Activated T-cell treated with anti-CD3 and anti-CD28 coated beads, Interleukin-2, amount 50 U/mL, for 72 hours (primary cell): ENCODE measurements at regions not wholly inside any gene's neighbourhood (a gene's known extent, or its start where the extent isn't known, plus 50 kb on each side); places are given as distances from the start of the nearest gene placed in this dataset.

Experiments
- ATAC-seq, 2 donors: fragments of 150-1000 bp; cut with Tn5 transposase; replicated peaks in 1 of 2; 2 replicates each; pipeline ENCODE4 v1.10.0; 2021; ENCODE audit warnings: moderate library complexity in 2 of 2, mild to moderate bottlenecking in 1 of 2
- DNase-seq, 2 donors: peaks; one replicate each; pipeline ENCODE4 v3.0.0; 2021 to 2022; ENCODE audit warnings: mixed read lengths in 1 of 2
- H3K27ac Mint-ChIP-seq: one replicate; pipeline ENCODE4 v1.8.0; 2022; ENCODE audit warnings: mild to moderate bottlenecking, moderate library complexity, mixed read lengths
- H3K27me3 Mint-ChIP-seq: one replicate; pipeline ENCODE4 v1.8.0; 2022; ENCODE audit warnings: low read depth, mixed read lengths
- H3K36me3 Mint-ChIP-seq, 2 donors: one replicate each; pipeline ENCODE4 v1.8.0; 2022; ENCODE audit warnings: mixed read lengths in 2 of 2, mild to moderate bottlenecking in 1 of 2; ENCODE audit not compliant: insufficient read depth in 2 of 2
- H3K4me1 Mint-ChIP-seq: one replicate; pipeline ENCODE4 v1.8.0; 2022; ENCODE audit warnings: low read depth, mixed read lengths
- H3K4me3 Mint-ChIP-seq, 2 donors: one replicate each; pipeline ENCODE4 v1.8.0; 2022; ENCODE audit warnings: mild to moderate bottlenecking in 2 of 2, mixed read lengths in 2 of 2, moderate library complexity in 2 of 2
- H3K9me3 Mint-ChIP-seq, 2 donors: one replicate each; pipeline ENCODE4 v1.8.0; 2022; ENCODE audit warnings: mixed read lengths in 2 of 2

- H3K27me3 Mint-ChIP-seq = no peaks in the 10 kb centered on the region
- H3K27ac Mint-ChIP-seq = no peak overlapping the region
- H3K4me1 Mint-ChIP-seq = no peaks in the 10 kb centered on the region
- no peaks in the 10 kb centered on the region for H3K36me3 Mint-ChIP-seq
- ATAC-seq = no peak
- peaks cover 0 to 4% of the 10 kb centered on the region in 2 donors for H3K9me3 Mint-ChIP-seq
- H3K4me3 Mint-ChIP-seq = no peak overlapping the region
- no peak for DNase-seq
Measured at GRCh38 chr5:63894690-63895089, 67.6 kb downstream of the HTR1A start.

GRCh38 chr5:63878788-63879187, 83.5 kb downstream of the HTR1A start:
- no peak overlapping the region for H3K27ac Mint-ChIP-seq
- H3K4me3 Mint-ChIP-seq = no peak overlapping the region
- H3K4me1 Mint-ChIP-seq = no peaks in the 10 kb centered on the region
- no peaks in the 10 kb centered on the region for H3K36me3 Mint-ChIP-seq
- no peaks in the 10 kb centered on the region for H3K27me3 Mint-ChIP-seq
- H3K9me3 Mint-ChIP-seq = peaks cover 4 to 7% of the 10 kb centered on the region in 2 donors
- DNase-seq = no peak
- ATAC-seq = no peak

GRCh38 chr5:63877961-63878360, 84.3 kb downstream of the HTR1A start:
- ATAC-seq (no peak), DNase-seq (no peak)
- Mint-ChIP-seq H3K27me3 (no peaks in the 10 kb centered on the region), H3K9me3 (peaks cover 4 to 7% of the 10 kb centered on the region in 2 donors), H3K27ac (no peak overlapping the region), H3K36me3 (no peaks in the 10 kb centered on the region), H3K4me3 (no peak overlapping the region), H3K4me1 (no peaks in the 10 kb centered on the region)

- DNase-seq (no peak), ATAC-seq (no peak)
- Mint-ChIP-seq H3K27ac (no peak overlapping the region), H3K9me3 (peaks cover 11 to 15% of the 10 kb centered on the region in 2 donors), H3K4me1 (no peaks in the 10 kb centered on the region), H3K36me3 (peaks cover 2 to 10% of the 10 kb centered on the region in 2 donors), H3K4me3 (no peak overlapping the region), H3K27me3 (no peaks in the 10 kb centered on the region)
Measured at GRCh38 chr5:63860379-63860778, 101.9 kb downstream of the HTR1A start.

GRCh38 chr5:63854076-63854475, 108.2 kb downstream of the HTR1A start:
- no peak overlapping the region for H3K27ac Mint-ChIP-seq
- no peak overlapping the region for H3K4me3 Mint-ChIP-seq
- no peaks in the 10 kb centered on the region for H3K36me3 Mint-ChIP-seq
- no peaks in the 10 kb centered on the region for H3K4me1 Mint-ChIP-seq
- peaks cover 11 to 13% of the 10 kb centered on the region in 2 donors for H3K9me3 Mint-ChIP-seq
- DNase-seq = no peak
- H3K27me3 Mint-ChIP-seq = no peaks in the 10 kb centered on the region
- ATAC-seq = no peak

GRCh38 chr5:63843190-63843589, 119.1 kb downstream of the HTR1A start:
- DNase-seq (no peak), ATAC-seq (no peak)
- Mint-ChIP-seq H3K36me3 (peaks cover 0 to 2% of the 10 kb centered on the region in 2 donors), H3K27ac (no peak overlapping the region), H3K4me1 (no peaks in the 10 kb centered on the region), H3K4me3 (no peak overlapping the region), H3K9me3 (peaks cover 2% of the 10 kb centered on the region in 2 donors), H3K27me3 (no peaks in the 10 kb centered on the region)

- DNase-seq (no peak), ATAC-seq (no peak)
- H3K36me3 Mint-ChIP-seq = no peaks in the 10 kb centered on the region
- no peak overlapping the region for H3K4me3 Mint-ChIP-seq
- peaks cover 0 to 4% of the 10 kb centered on the region in 2 donors for H3K9me3 Mint-ChIP-seq
- H3K27ac Mint-ChIP-seq = no peak overlapping the region
- no peaks in the 10 kb centered on the region for H3K4me1 Mint-ChIP-seq
- H3K27me3 Mint-ChIP-seq = no peaks in the 10 kb centered on the region
Measured at GRCh38 chr5:63837437-63837836, 124.8 kb downstream of the HTR1A start.

GRCh38 chr5:63831381-63831780, 130.9 kb downstream of the HTR1A start:
- Mint-ChIP-seq H3K36me3 (no peaks in the 10 kb centered on the region), H3K9me3 (peaks cover 2 to 5% of the 10 kb centered on the region in 2 donors), H3K4me3 (no peak overlapping the region), H3K27ac (no peak overlapping the region), H3K27me3 (no peaks in the 10 kb centered on the region), H3K4me1 (no peaks in the 10 kb centered on the region)
- no peak for ATAC-seq
- DNase-seq = no peak

GRCh38 chr5:63825984-63826383, 136.3 kb downstream of the HTR1A start:
- H3K9me3 Mint-ChIP-seq = peaks cover 2 to 11% of the 10 kb centered on the region in 2 donors
- no peaks in the 10 kb centered on the region for H3K27me3 Mint-ChIP-seq
- no peak overlapping the region for H3K27ac Mint-ChIP-seq
- no peaks in the 10 kb centered on the region for H3K4me1 Mint-ChIP-seq
- no peaks in the 10 kb centered on the region for H3K36me3 Mint-ChIP-seq
- no peak overlapping the region for H3K4me3 Mint-ChIP-seq
- DNase-seq (no peak), ATAC-seq (no peak)

- no peak overlapping the region for H3K4me3 Mint-ChIP-seq
- DNase-seq (no peak), ATAC-seq (no peak)
- H3K27ac Mint-ChIP-seq = no peak overlapping the region
- H3K4me1 Mint-ChIP-seq = no peaks in the 10 kb centered on the region
- peaks cover 2 to 9% of the 10 kb centered on the region in 2 donors for H3K9me3 Mint-ChIP-seq
- H3K27me3 Mint-ChIP-seq = no peaks in the 10 kb centered on the region
- no peaks in the 10 kb centered on the region for H3K36me3 Mint-ChIP-seq
Measured at GRCh38 chr5:63823583-63823982, 138.7 kb downstream of the HTR1A start.

- no peaks in the 10 kb centered on the region for H3K27me3 Mint-ChIP-seq
- no peaks in the 10 kb centered on the region for H3K4me1 Mint-ChIP-seq
- no peak overlapping the region for H3K27ac Mint-ChIP-seq
- H3K36me3 Mint-ChIP-seq = no peaks in the 10 kb centered on the region
- H3K9me3 Mint-ChIP-seq = peaks cover 4 to 9% of the 10 kb centered on the region in 2 donors
- ATAC-seq (no peak), DNase-seq (no peak)
- H3K4me3 Mint-ChIP-seq = no peak overlapping the region
Measured at GRCh38 chr5:63822614-63823013, 139.6 kb downstream of the HTR1A start.

- no peaks in the 10 kb centered on the region for H3K36me3 Mint-ChIP-seq
- DNase-seq = no peak
- no peak overlapping the region for H3K4me3 Mint-ChIP-seq
- H3K4me1 Mint-ChIP-seq = no peaks in the 10 kb centered on the region
- no peak overlapping the region for H3K27ac Mint-ChIP-seq
- H3K9me3 Mint-ChIP-seq = peaks cover 4 to 8% of the 10 kb centered on the region in 2 donors
- H3K27me3 Mint-ChIP-seq = no peaks in the 10 kb centered on the region
- ATAC-seq = no peak
Measured at GRCh38 chr5:63820577-63820976, 141.7 kb downstream of the HTR1A start.

- no peaks in the 10 kb centered on the region for H3K36me3 Mint-ChIP-seq
- H3K27me3 Mint-ChIP-seq = no peaks in the 10 kb centered on the region
- DNase-seq = no peak
- H3K4me1 Mint-ChIP-seq = no peaks in the 10 kb centered on the region
- no peak overlapping the region for H3K4me3 Mint-ChIP-seq
- no peak overlapping the region for H3K27ac Mint-ChIP-seq
- H3K9me3 Mint-ChIP-seq = peaks cover 12 to 13% of the 10 kb centered on the region in 2 donors
- ATAC-seq = no peak
Measured at GRCh38 chr5:63812693-63813092, 149.6 kb downstream of the HTR1A start.

GRCh38 chr5:63811961-63812360, 150.3 kb downstream of the HTR1A start:
- no peaks in the 10 kb centered on the region for H3K4me1 Mint-ChIP-seq
- ATAC-seq (no peak), DNase-seq (no peak)
- H3K4me3 Mint-ChIP-seq = no peak overlapping the region
- H3K9me3 Mint-ChIP-seq = peaks cover 13% of the 10 kb centered on the region in 2 donors
- H3K36me3 Mint-ChIP-seq = no peaks in the 10 kb centered on the region
- H3K27ac Mint-ChIP-seq = no peak overlapping the region
- H3K27me3 Mint-ChIP-seq = no peaks in the 10 kb centered on the region
